Endothelial cell of umbilical vein (primary cell): ENCODE measurements at regions not wholly inside any gene's neighbourhood (a gene's known extent, or its start where the extent isn't known, plus 50 kb on each side); places are given as distances from the start of the nearest gene placed in this dataset.

Source experiments
- BruUV-seq: library from RNA; stranded (reverse); fragments of 400-500 nt; replicated peaks from 2 replicates; lab custom pipeline; 2021; lab: Mats Ljungman, UMichigan
- CTCF ChIA-PET: fragments of 300-600, 350-600 bp; sonication (Branson Sonifier 250); formaldehyde crosslinking; loops from one replicate; lab custom pipeline; 2021; ENCODE audit warnings: antibody characterized with exemption, inconsistent platforms; lab: Charles Lee
- POLR2A ChIA-PET: fragments of 300-600, 350-600 bp; sonication (Branson Sonifier 250); formaldehyde crosslinking; loops from one replicate; lab custom pipeline; 2021; ENCODE audit warnings: antibody characterized with exemption, inconsistent platforms; lab: Charles Lee
- DNase-seq: peaks from one replicate; pipeline ENCODE4 v3.0.0-alpha.2; 2011; ENCODE audit warnings: low read depth, low spot score
- FAIRE-seq: peaks from 2 replicates; lab custom pipeline; 2011; peaks lifted over from hg19 to GRCh38; lab: Jason Lieb, UNC
- H2AFZ ChIP-seq: 2 replicates; pipeline ENCODE4 v1.6.0; 2012; ENCODE audit warnings: low read depth, low read length, control low read depth, inconsistent platforms
- H3K27ac ChIP-seq: 2 replicates; pipeline ENCODE4 v1.5.1; 2011; ENCODE audit warnings: low read depth, mild to moderate bottlenecking, control low read depth, low read length, moderate library complexity; ENCODE audit not compliant: insufficient read depth
- H3K27me3 ChIP-seq, 2 experiments: 2 replicates each; pipeline versions ENCODE4 v1.6.0 to v1.6.1; 2011; ENCODE audit warnings: low read length in 2 of 2, mixed read lengths in 1 of 2; ENCODE audit not compliant: control insufficient read depth in 2 of 2, insufficient read depth in 2 of 2
- H3K36me3 ChIP-seq, 2 experiments: 2 replicates in 1 of 2; 3 replicates in 1 of 2; pipeline ENCODE4 v1.5.1; 2011; ENCODE audit warnings: low read length in 2 of 2, mild to moderate bottlenecking in 1 of 2, moderate library complexity in 1 of 2; ENCODE audit not compliant: control insufficient read depth in 2 of 2, insufficient read depth in 2 of 2; ENCODE audit errors: extremely low read depth in 1 of 2
- H3K4me1 ChIP-seq: 3 replicates; pipeline ENCODE4 v1.5.1; 2011; ENCODE audit warnings: mild to moderate bottlenecking, low read length; ENCODE audit not compliant: control insufficient read depth, insufficient read depth; ENCODE audit errors: extremely low read depth
- H3K4me2 ChIP-seq: 2 replicates; pipeline ENCODE4 v1.6.1; 2011; ENCODE audit warnings: low read length, control low read depth, mixed read lengths; ENCODE audit not compliant: insufficient read depth
- H3K4me3 ChIP-seq, 3 experiments: fragments of 200-600 bp in 1 of 3; sonication (generic), shearing (Covaris generic) in 1 of 3; replicated peaks in 1 of 3; 2 replicates each; pipeline ENCODE4 v1.5.1; 2011 to 2016; ENCODE audit warnings: control low read depth in 3 of 3, low read length in 3 of 3, mild to moderate bottlenecking in 2 of 3, inconsistent platforms in 1 of 3, low read depth in 1 of 3, moderate library complexity in 1 of 3; ENCODE audit not compliant: insufficient read depth in 1 of 3
- H3K79me2 ChIP-seq: 2 replicates; pipeline ENCODE4 v1.6.0; 2012; ENCODE audit warnings: low read length, inconsistent platforms; ENCODE audit not compliant: control insufficient read depth, insufficient read depth
- H3K9ac ChIP-seq: replicated peaks from 2 replicates; pipeline ENCODE3; 2011; ENCODE audit warnings: low read length, control low read depth; ENCODE audit not compliant: insufficient read depth; ENCODE audit errors: extremely low read depth
- H3K9me1 ChIP-seq: replicated peaks from 3 replicates; pipeline ENCODE4 v1.6.0; 2011; ENCODE audit warnings: mild to moderate bottlenecking, low read length; ENCODE audit not compliant: control insufficient read depth, insufficient read depth; ENCODE audit errors: extremely low read depth
- H3K9me3 ChIP-seq: replicated peaks from 2 replicates; pipeline ENCODE4 v1.5.1; 2012; ENCODE audit warnings: low read length, inconsistent platforms; ENCODE audit not compliant: control insufficient read depth, insufficient read depth
- H4K20me1 ChIP-seq: replicated peaks from 2 replicates; pipeline ENCODE3; 2011; ENCODE audit warnings: mild to moderate bottlenecking, low read length; ENCODE audit not compliant: control insufficient read depth, insufficient read depth; ENCODE audit errors: extremely low read depth
- EZH2 ChIP-seq: IDR thresholded peaks from 2 replicates; pipeline ENCODE4 v1.6.1; 2012; ENCODE audit warnings: borderline replicate concordance, low read depth, mild to moderate bottlenecking, moderate library complexity, low read length, inconsistent platforms; ENCODE audit not compliant: severe bottlenecking
- FOS ChIP-seq: IDR thresholded peaks from 2 replicates; pipeline ENCODE4 v1.6.1; 2011; ENCODE audit warnings: mild to moderate bottlenecking, low read length, moderate library complexity, borderline replicate concordance; ENCODE audit not compliant: insufficient read depth
- GATA2 ChIP-seq: IDR thresholded peaks from 2 replicates; pipeline ENCODE4 v1.7.0; 2011; ENCODE audit warnings: low read depth, mild to moderate bottlenecking, moderate library complexity, mixed read lengths, low read length; ENCODE audit not compliant: insufficient read length, insufficient read depth
- JUN ChIP-seq: IDR thresholded peaks from 2 replicates; pipeline ENCODE4 v1.6.1; 2011; ENCODE audit warnings: borderline replicate concordance, low read depth; ENCODE audit not compliant: insufficient read length, insufficient read depth
- MYC ChIP-seq: IDR thresholded peaks from one replicate; pipeline ENCODE4 v1.6.1; 2011; ENCODE audit warnings: mild to moderate bottlenecking, low read depth, low read length
- POLR2A ChIP-seq: IDR thresholded peaks from 2 replicates; pipeline ENCODE4 v1.6.1; 2012; ENCODE audit warnings: low read depth, mild to moderate bottlenecking, control low read depth, low read length
- POLR2AphosphoS5 ChIP-seq: IDR thresholded peaks from 2 replicates; pipeline ENCODE4 v1.6.1; 2012; ENCODE audit warnings: low read depth, mild to moderate bottlenecking, control low read depth, low read length, moderate library complexity; ENCODE audit not compliant: insufficient read depth
- dilution Hi-C: fragments of 300-500 bp; cut with MboI; formaldehyde crosslinking; loops from one replicate; pipeline ENCODE4 v1.15.0; 2019; ENCODE audit warnings: low sequenced_read_pairs; ENCODE audit not compliant: extremely low pct_ligation_motif_present
- intact Hi-C: fragments of 100-400 bp; cut with micrococcal nuclease; formaldehyde crosslinking; loops from one replicate; pipeline ENCODE4 v1.10.0; 2022
- TF ChIP-seq, protein P1 (sequence below), 2 donors: IDR thresholded peaks; 1 replicate in 1 of 2; 2 replicates in 1 of 2; pipeline ENCODE4 v1.5.1; 2011; ENCODE audit warnings: low read length in 2 of 2, mild to moderate bottlenecking in 2 of 2, moderate library complexity in 2 of 2, control low read depth in 1 of 2, inconsistent platforms in 1 of 2, low read depth in 1 of 2; ENCODE audit not compliant: insufficient read depth in 1 of 2; ENCODE audit errors: extremely low read depth in 1 of 2
- TF ChIP-seq, protein P2 (sequence below): IDR thresholded peaks from 2 replicates; pipeline ENCODE4 v1.6.1; 2011; ENCODE audit not compliant: insufficient read depth, insufficient read length

DNA sequence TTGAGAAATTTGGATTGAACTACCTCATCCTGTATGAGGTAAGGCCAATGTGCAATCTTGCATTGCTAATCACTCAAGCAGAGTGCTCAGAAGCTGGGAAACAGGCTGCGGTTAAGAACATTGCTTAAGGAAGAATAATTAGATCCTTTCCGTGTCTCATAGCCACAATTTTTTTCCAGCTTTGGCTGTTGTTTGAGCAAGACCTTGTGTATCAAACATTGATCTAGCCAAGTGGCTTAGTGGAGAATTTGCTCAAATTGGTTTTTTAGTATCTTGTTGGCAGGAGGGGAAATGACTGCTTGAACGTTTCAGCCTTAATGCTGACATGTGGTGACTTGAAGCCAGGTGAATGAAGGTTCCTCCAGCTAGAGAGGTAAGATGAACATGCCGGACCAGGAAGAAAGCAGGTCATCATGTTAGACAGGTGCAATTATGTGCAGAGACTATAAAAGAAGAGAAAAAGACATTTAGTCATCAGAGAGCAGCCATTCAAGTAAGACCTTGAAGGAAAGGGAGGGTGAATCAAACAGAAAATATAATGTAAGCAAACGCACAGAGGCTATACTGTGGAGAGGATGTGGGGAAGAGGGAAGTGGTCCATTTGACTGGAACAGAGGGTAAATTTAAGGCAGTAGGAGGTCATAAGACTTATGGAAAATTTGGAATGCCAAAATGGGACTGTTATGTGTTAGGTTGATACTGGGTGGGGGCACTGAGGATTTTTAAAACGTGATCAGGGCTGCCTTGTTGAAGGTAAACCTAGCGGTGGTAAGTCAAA, 98.9 kb upstream of the CYP1B1 start:
- Histone ChIP-seq H3K27me3 (peaks cover 0 to 2% of the 10 kb centered on the region in 2 experiments), H4K20me1 (no peaks in the 10 kb centered on the region), H2AFZ (no peak overlapping the region), H3K36me3 (no peaks in the 10 kb centered on the region), H3K9me1 (no peaks in the 10 kb centered on the region), H3K4me1 (no peaks in the 10 kb centered on the region), H3K79me2 (no peaks in the 10 kb centered on the region), H3K4me3 (no peak overlapping the region), H3K4me2 (no peak overlapping the region), H3K9ac (no peak overlapping the region), H3K27ac (no peak overlapping the region), H3K9me3 (no peaks in the 10 kb centered on the region)
- DNase-seq (no peak), FAIRE-seq (no peak)
- TF ChIP-seq GATA2: no peak
- TF ChIP-seq, protein P1, sequence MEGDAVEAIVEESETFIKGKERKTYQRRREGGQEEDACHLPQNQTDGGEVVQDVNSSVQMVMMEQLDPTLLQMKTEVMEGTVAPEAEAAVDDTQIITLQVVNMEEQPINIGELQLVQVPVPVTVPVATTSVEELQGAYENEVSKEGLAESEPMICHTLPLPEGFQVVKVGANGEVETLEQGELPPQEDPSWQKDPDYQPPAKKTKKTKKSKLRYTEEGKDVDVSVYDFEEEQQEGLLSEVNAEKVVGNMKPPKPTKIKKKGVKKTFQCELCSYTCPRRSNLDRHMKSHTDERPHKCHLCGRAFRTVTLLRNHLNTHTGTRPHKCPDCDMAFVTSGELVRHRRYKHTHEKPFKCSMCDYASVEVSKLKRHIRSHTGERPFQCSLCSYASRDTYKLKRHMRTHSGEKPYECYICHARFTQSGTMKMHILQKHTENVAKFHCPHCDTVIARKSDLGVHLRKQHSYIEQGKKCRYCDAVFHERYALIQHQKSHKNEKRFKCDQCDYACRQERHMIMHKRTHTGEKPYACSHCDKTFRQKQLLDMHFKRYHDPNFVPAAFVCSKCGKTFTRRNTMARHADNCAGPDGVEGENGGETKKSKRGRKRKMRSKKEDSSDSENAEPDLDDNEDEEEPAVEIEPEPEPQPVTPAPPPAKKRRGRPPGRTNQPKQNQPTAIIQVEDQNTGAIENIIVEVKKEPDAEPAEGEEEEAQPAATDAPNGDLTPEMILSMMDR (IDR thresholded peaks at IDR 0.05; ENCODE audit: extremely low read depth in 1 of 2, insufficient read depth in 1 of 2, low read depth in 1 of 2, low read length in 2 of 2): no peak
- no peak for TF ChIP-seq POLR2AphosphoS5
- TF ChIP-seq POLR2A: no peak
- no peak for TF ChIP-seq FOS
- TF ChIP-seq EZH2: no peak
- TF ChIP-seq JUN: no peak
- TF ChIP-seq MYC: no peak
- TF ChIP-seq, protein P2, sequence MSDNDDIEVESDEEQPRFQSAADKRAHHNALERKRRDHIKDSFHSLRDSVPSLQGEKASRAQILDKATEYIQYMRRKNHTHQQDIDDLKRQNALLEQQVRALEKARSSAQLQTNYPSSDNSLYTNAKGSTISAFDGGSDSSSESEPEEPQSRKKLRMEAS: no peak
- intact Hi-C loops (no loop called here), dilution Hi-C loops (no loop called here)
- ChIA-PET POLR2A (no interaction called here), CTCF (no interaction called here)
- no TSS peak for BruUV-seq
